ENCODE measurements at regions not wholly inside any gene's neighbourhood (a gene's known extent, or its start where the extent isn't known, plus 50 kb on each side); places are given as distances from the start of the nearest gene placed in this dataset.
A peak's percentile ranks its signal among the peaks of the same experiment; 100 is the strongest.

DNA sequence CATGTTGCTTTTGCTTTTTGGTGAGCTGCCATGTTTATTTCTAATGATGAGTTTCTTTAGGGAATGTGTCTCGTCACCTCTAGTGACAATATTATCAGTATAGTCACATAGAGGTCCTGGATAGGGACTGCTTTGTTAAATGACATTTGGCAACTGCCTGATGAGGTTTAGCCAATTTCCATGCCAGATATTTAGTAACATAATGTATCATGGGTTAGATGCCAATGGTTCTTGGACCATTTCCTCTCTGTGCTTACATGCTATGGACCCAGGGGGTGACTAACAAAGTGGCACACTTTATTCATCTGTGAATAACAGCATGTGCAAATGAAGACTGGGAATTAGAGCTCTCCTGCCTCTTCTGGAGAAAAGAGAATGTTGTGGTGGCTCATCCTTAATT, 56.2 kb upstream of the RAB27B start:
- Histone ChIP-seq H3K14ac (replicated peaks; ENCODE audit: low read depth, low read length) (0 out of 2 replicates have a peak overlapping the region, but pooled peaks have one; percentile 4), H3K4me2 (ENCODE audit: low read depth, low read length) (no peak overlapping the region), H2AK9ac (replicated peaks; ENCODE audit: low read depth, low read length, poor library complexity) (no peak overlapping the region), H3K4me1 (ENCODE audit: control insufficient read depth, insufficient read depth, low read length) (peaks cover 22% of the 10 kb centered on the region), H3K27me3 (ENCODE audit: control insufficient read depth, insufficient read depth, low read length) (no peaks in the 10 kb centered on the region), H4K5ac (ENCODE audit: low read depth, low read length) (no peak overlapping the region), H3K9ac (ENCODE audit: low read depth, low read length) (no peak overlapping the region), H3K4me3 (ENCODE audit: insufficient read depth, low read depth, low read length) (no peak overlapping the region), H3K9me1 (ENCODE audit: insufficient read depth, low read length) (peaks cover 18% of the 10 kb centered on the region), H2BK15ac (ENCODE audit: low read depth, low read length) (no peak overlapping the region), H2AFZ (replicated peaks; ENCODE audit: low read length, poor library complexity) (no peak overlapping the region), H4K8ac (ENCODE audit: low read depth in 2 of 2, low read length in 2 of 2) (no peak overlapping the region), H4K20me1 (ENCODE audit: insufficient read depth, low read length) (no peaks in the 10 kb centered on the region), H3K36me3 (ENCODE audit: control insufficient read depth, insufficient read depth, low read length) (no peaks in the 10 kb centered on the region), H4K91ac (ENCODE audit: insufficient read depth, low read depth, low read length) (no peak overlapping the region), H3K18ac (ENCODE audit: low read depth, low read length) (no peak overlapping the region; the same call in 1 of the 2 replicates), H3K23ac (ENCODE audit: low read depth, low read length) (no peak overlapping the region), H2AK5ac (ENCODE audit: low read depth, low read length) (no peak overlapping the region), H3K79me1 (ENCODE audit: low read depth in 1 of 2, low read length in 2 of 2) (no peaks in the 10 kb centered on the region), H3K4ac (ENCODE audit: low read depth, low read length) (peak overlapping the region; percentile 19; the same call in 1 of the 2 replicates), H2BK120ac (ENCODE audit: low read depth, low read length) (no peak overlapping the region), H3K9me3 (ENCODE audit: control insufficient read depth, insufficient read depth, low read length) (no peaks in the 10 kb centered on the region), H2BK20ac (ENCODE audit: low read depth, low read length) (no peak overlapping the region), H2BK5ac (ENCODE audit: low read depth, low read length, poor library complexity, severe bottlenecking) (no peak overlapping the region), H3K56ac (ENCODE audit: extremely low read depth, insufficient read depth, low read length) (no peak overlapping the region), H3K27ac (ENCODE audit: insufficient read depth, low read length) (no peak overlapping the region)
- TF ChIP-seq, protein P1, sequence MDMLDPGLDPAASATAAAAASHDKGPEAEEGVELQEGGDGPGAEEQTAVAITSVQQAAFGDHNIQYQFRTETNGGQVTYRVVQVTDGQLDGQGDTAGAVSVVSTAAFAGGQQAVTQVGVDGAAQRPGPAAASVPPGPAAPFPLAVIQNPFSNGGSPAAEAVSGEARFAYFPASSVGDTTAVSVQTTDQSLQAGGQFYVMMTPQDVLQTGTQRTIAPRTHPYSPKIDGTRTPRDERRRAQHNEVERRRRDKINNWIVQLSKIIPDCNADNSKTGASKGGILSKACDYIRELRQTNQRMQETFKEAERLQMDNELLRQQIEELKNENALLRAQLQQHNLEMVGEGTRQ (IDR thresholded peaks at IDR 0.05; ENCODE audit: low read depth, low read length) = no peak
- TF ChIP-seq CHD1 (IDR thresholded peaks at IDR 0.05; ENCODE audit: low read depth, low read length) (no peak), RFX5 (IDR thresholded peaks at IDR 0.05; ENCODE audit: low read depth, low read length) (no peak), POLR2A (IDR thresholded peaks at IDR 0.05; ENCODE audit: low read depth, low read length) (no peak), NFE2L2 (IDR thresholded peaks at IDR 0.05; ENCODE audit: low read depth, low read length) (no peak), MAFK (IDR thresholded peaks at IDR 0.05; ENCODE audit: low read depth, low read length) (no peak), FOS (IDR thresholded peaks at IDR 0.05; ENCODE audit: low read depth, low read length) (no peak), MXI1 (IDR thresholded peaks at IDR 0.05; ENCODE audit: borderline replicate concordance, low read depth, low read length) (no peak)
- TF ChIP-seq, protein P2, sequence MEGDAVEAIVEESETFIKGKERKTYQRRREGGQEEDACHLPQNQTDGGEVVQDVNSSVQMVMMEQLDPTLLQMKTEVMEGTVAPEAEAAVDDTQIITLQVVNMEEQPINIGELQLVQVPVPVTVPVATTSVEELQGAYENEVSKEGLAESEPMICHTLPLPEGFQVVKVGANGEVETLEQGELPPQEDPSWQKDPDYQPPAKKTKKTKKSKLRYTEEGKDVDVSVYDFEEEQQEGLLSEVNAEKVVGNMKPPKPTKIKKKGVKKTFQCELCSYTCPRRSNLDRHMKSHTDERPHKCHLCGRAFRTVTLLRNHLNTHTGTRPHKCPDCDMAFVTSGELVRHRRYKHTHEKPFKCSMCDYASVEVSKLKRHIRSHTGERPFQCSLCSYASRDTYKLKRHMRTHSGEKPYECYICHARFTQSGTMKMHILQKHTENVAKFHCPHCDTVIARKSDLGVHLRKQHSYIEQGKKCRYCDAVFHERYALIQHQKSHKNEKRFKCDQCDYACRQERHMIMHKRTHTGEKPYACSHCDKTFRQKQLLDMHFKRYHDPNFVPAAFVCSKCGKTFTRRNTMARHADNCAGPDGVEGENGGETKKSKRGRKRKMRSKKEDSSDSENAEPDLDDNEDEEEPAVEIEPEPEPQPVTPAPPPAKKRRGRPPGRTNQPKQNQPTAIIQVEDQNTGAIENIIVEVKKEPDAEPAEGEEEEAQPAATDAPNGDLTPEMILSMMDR (conservative IDR thresholded peaks at IDR 0.05; ENCODE audit: low read depth, low read length) = no peak
- ATAC-seq (ENCODE audit: low read depth) (no peak), DNase-seq (no peak)
- BruUV-seq (replicated peaks) = no TSS peak
- no CpG with 5 or more reads among the region's 1 CpG for WGBS, 2 experiments (ENCODE audit: extremely low coverage in 2 of 2, insufficient read length in 1 of 2)
- ChIA-PET CTCF (no interaction called here), POLR2A (ENCODE audit: unreplicated experiment) (no interaction called here)
- in situ Hi-C loops (cut with MboI; ENCODE audit: low sequenced_read_pairs) = no loop called here
- intact Hi-C loops (cut with micrococcal nuclease) = loop anchor here (2.0 kb wide), 1 partner anchor 29 kb away; no protein-coding TSS in a partner anchor
- dilution Hi-C loops (cut with HindIII; ENCODE audit: low sequenced_read_pairs, unreplicated experiment) = no loop called here
